Left ventricle myocardium inferior (tissue), 1 donor: ENCODE measurements at regions not wholly inside any gene's neighbourhood (a gene's known extent, or its start where the extent isn't known, plus 50 kb on each side); places are given as distances from the start of the nearest gene placed in this dataset.

Experiments
- DNase-seq: peaks from one replicate; pipeline ENCODE4 v3.0.0-alpha.2; 2020
- H3K27ac ChIP-seq: fragments of 200-600 bp; replicated peaks from 2 replicates; pipeline ENCODE4 v1.8.0; 2021
- H3K27me3 ChIP-seq: fragments of 200-600 bp; 2 replicates; pipeline ENCODE4 v1.8.0; 2021; ENCODE audit warnings: low read depth
- H3K36me3 ChIP-seq: fragments of 200-600 bp; 2 replicates; pipeline ENCODE4 v1.8.0; 2021
- H3K4me1 ChIP-seq: fragments of 200-600 bp; 2 replicates; pipeline ENCODE4 v1.8.0; 2021
- H3K4me3 ChIP-seq: fragments of 200-600 bp; 2 replicates; pipeline ENCODE4 v1.8.0; 2021; ENCODE audit warnings: mild to moderate bottlenecking, moderate library complexity
- H3K9me3 ChIP-seq: fragments of 200-600 bp; replicated peaks from 2 replicates; pipeline ENCODE4 v1.8.0; 2021
- CTCF ChIP-seq: fragments of 200-600 bp; IDR thresholded peaks from 2 replicates; pipeline ENCODE4 v1.8.0; 2021; ENCODE audit warnings: antibody characterized with exemption, mild to moderate bottlenecking, borderline replicate concordance
- intact Hi-C: fragments of 100-400 bp; cut with micrococcal nuclease; formaldehyde crosslinking; loops from one replicate; pipeline ENCODE4 v1.11.0; 2022
- donor health status: DM: no; HTN: yes; CAD: no; lungs with severe emphysema.

DNA sequence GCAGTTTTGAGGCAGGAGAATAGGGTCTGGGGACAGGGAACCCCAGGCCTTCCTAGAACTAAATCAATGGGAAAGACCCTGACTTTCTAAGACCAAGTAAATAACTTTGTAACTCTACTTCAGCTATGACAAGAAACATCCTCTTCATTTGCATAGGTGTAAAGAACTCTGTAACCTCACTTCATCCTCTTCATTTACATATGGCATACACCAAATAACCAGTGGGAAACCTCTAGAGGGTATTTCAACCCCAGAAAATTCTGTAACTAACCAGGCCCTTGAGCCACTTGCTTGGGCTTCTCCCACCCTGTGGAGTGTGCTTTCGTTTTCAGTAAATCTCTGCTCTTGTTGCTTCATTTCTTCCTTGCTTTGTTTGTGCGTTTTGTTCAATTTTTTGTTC is 495.6 kb downstream of the SIPA1L2 start:
- H3K9me3 ChIP-seq = peaks cover 14% of the 10 kb centered on the region
- no peak for DNase-seq
- no peak overlapping the region for H3K4me3 ChIP-seq
- TF ChIP-seq CTCF = no peak
- no peaks in the 10 kb centered on the region for H3K27me3 ChIP-seq
- H3K27ac ChIP-seq = no peak overlapping the region
- H3K36me3 ChIP-seq = no peaks in the 10 kb centered on the region
- H3K4me1 ChIP-seq = no peaks in the 10 kb centered on the region
- intact Hi-C loops = no loop called here

DNA sequence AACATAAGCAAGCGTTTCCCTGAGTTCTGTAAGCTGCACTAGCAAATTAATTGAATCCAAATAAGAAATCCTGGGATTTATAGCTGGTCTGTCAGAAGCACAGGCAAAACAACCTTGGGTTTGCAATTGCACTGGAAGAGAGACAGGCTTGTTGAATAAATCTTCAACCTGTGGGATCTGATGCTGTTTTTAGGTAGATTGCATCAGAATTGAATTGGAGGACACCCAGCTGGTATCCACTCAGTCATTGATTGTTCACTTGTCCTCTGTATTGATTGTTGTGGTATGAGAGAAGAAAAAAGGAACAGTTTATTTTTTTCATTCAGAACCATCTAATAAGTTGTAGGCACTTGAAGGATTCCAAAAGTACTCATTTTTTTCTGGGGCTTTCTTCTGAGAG is 497.4 kb downstream of the SIPA1L2 start:
- Histone ChIP-seq H3K27me3 (no peaks in the 10 kb centered on the region), H3K27ac (no peak overlapping the region), H3K9me3 (peaks cover 14% of the 10 kb centered on the region), H3K4me3 (no peak overlapping the region), H3K4me1 (no peaks in the 10 kb centered on the region), H3K36me3 (no peaks in the 10 kb centered on the region)
- no peak for DNase-seq
- intact Hi-C loops = no loop called here
- no peak for TF ChIP-seq CTCF

DNA sequence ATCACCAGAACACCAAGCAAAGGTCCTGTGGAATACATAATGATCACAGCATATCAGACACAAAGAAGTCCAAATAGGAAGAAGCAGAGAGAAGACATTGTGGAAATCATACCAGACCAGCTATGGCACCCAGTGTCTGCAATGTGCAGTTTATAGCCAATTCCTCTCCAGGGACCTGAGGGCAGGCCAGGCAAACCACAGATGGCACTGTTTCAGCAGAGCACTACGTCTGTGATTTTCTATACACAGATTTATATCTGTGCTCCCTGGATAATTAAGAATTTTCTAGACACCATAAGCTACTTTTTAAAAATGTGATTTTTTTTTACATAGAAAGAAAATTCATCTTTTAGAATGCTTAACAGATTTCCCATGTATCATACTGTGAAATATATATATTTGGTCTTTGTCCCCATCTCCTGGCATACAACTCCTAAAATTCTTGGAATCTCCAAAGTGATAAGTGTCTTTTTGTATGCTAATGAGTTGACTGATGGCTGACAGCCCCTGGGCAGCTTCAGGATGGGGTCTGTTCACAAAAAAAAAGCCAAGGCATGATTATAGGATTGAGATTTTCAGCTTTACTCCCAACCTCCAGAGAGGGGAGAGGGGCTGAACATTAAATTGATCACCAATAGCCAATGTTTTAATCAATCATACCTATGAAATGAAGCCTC is 498.1 kb downstream of the SIPA1L2 start:
- no peak for TF ChIP-seq CTCF
- intact Hi-C loops = no loop called here
- Histone ChIP-seq H3K27me3 (no peaks in the 10 kb centered on the region), H3K36me3 (no peaks in the 10 kb centered on the region), H3K4me3 (no peak overlapping the region), H3K27ac (no peak overlapping the region), H3K4me1 (no peaks in the 10 kb centered on the region), H3K9me3 (peaks cover 14% of the 10 kb centered on the region)
- no peak for DNase-seq

- Histone ChIP-seq H3K27ac (no peak overlapping the region), H3K27me3 (no peaks in the 10 kb centered on the region), H3K36me3 (no peaks in the 10 kb centered on the region), H3K9me3 (peaks cover 14% of the 10 kb centered on the region), H3K4me1 (no peaks in the 10 kb centered on the region), H3K4me3 (no peak overlapping the region)
- no peak for TF ChIP-seq CTCF
- no peak for DNase-seq
- intact Hi-C loops = no loop called here
These were observed 499.0 kb downstream of the SIPA1L2 start for GRCh38 chr1:232130815-232131480.

- Histone ChIP-seq H3K27ac (no peak overlapping the region), H3K4me1 (no peaks in the 10 kb centered on the region), H3K36me3 (no peaks in the 10 kb centered on the region), H3K4me3 (no peak overlapping the region), H3K27me3 (no peaks in the 10 kb centered on the region), H3K9me3 (peaks cover 18% of the 10 kb centered on the region)
- TF ChIP-seq CTCF = no peak
- no peak for DNase-seq
- intact Hi-C loops = no loop called here
These were observed 500.6 kb downstream of the DISC1 start for GRCh38 chr1:232127190-232127589.
